NCI-H526 (cell line): ENCODE measurements at regions not wholly inside any gene's neighbourhood (a gene's known extent, or its start where the extent isn't known, plus 50 kb on each side); places are given as distances from the start of the nearest gene placed in this dataset.
A peak's percentile ranks its signal among the peaks of the same experiment; 100 is the strongest.

Experiments
- DNase-seq, 2 experiments: peaks; one replicate each; lab custom pipeline; 2025; lab: John Stamatoyannopoulos, UW

DNA sequence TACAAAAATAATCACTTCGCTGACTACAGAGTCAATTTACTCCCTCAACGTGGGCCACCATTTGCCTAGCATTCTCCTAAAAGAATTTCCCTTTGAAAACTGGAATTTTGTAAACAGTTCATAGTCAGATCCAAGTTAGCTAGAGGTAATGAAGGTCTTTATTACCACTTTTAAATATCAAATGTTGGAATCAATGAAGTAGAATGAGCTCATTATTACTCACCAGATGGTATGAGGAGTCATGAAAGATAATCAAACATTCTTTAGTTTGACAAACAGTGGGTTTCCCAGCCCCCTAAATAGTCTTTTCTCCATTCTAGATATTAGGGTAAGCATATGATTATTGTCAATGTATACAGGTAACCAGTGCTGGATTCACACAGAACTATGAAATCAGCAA lies 455.7 kb upstream of the THBS1 start:
- DNase-seq = no peak

DNA sequence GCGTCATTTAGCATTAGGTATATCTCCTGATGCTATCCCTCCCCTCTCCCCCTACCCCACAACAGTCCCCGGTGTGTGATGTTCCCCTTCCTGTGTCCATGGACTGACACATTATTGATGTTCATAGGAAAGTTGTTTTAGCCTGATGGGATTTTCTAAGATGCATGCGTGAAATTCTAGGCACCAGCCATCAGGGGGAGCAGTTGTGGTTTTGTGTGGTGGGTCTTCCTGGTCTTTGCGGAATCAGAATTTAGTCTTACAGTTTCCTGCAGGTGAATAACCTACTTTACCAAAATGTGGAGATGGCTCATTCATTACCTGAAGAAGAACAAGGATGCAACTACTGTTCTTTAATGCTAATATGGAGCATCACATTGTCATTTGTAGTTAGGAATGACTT lies 455.0 kb upstream of the THBS1 start:
- peak in 1 of 2 experiments; percentile 67 for DNase-seq

DNA sequence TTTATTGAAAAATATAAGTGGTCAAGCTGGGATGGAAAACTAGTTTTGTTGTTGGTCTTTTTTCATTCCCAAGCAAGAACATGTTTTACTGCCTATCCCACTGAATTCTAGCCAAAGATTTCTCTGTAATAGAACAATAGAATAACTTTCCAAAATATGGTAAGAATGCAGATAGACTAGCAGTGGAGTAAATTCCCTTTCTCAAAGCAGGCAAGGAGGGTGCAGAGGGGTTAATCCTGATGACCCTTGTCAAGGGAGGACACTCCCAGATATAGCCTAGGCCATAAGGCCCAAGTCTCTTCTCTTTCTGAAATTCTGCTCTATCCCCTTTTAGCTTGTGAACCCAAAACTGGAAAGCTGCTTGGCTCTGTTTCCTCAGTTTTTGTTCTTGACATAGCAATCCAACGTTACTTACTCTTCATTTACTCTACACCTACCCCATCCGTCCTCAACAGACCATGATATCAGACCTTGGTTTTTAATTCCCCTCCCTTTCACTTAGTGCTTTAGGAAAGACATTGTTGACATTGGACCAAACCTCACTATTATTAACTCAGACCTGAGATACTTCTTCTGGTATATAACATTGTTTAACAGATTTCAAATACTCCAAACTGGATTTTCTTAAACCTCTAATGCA lies 453.6 kb upstream of the THBS1 start:
- no peak for DNase-seq

DNA sequence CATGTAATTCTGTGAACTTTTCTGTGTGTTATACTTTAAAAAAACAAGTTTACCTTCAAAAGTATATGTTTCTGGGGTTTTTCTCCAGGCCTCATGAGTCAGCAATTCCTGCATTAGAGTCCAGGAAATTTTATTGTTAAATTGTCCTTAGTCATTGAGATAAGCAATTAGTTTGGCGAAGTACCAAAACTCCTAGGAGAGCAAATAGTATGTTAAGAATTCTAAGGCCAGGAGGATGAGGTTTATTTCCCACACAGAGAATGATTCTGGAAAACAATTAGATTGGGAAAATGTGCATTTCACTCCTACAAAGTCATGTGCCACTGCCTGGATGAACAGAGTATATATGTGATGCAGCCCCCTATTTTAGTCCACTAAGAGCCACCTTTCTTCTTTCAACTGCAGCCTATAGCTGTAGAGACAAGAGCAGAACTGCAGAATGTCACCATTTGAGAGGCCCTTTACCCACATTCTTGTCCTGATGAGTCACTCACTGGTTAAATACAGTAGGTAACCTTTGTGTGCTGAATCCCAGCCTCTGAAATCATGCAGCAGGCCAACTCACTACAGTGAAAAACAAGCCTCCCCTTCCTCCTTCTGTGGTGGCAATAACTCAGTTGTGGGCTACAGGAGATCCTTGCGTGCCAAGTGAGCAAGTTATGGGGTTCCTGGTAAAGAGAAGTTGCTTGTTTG lies 452.8 kb upstream of the THBS1 start:
- no peak for DNase-seq

DNA sequence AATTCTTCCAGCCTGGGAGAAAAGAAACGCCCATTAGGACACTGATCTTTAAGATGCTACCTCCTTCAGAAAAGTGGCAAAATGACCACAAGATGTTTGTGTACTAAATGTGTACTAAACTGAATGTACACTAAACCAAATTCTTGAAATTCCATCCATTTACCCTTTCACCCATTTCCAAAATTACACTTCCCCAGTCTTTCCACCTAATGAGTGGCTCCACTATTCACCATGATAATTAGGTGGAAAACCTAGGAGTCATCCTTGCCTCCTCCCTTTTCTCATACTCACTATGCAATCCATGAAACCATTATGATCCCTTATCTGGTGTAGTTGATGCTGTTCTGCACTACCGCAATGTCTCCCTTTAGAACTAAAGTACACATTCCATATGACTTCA lies 452.1 kb upstream of the THBS1 start:
- no peak for DNase-seq

DNA sequence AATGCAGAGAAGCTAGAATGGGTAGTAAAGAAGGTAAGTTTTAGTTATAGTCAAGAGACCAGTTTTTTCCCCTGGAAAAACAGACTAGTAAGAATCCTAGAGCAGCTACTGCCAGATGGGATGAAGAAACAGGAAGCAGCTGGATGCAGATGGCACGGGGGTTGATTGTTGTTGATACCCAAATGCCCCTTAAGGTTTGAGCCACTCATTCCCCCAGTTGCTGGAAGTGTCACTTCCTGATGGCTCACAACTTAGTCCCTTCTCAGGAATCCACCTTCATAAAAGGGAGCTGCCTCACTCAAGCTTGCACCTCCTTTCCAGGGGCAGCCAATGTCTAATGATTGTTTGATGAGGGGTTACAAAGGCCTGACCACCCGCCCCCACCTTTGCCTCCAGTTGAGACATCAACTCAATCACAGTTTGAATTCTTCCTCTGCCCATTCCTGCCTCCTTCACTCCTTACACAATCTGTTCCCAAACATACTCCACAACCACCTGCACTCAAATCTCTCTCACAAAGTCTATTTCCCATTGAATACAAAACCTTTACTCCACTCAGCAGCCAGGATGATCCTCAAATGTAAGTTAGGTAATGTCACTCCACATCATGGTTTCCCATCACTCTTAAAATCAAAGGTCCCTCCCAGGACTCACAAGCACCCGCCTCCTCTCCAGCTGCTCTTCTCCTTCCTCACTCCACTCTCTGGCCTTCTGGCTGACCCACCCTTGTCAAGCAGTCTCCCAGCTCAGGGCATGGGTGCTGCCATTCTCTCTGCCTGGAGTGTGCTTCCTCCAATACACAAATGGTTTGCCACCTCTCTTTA lies 450.1 kb upstream of the THBS1 start:
- no peak for DNase-seq

DNA sequence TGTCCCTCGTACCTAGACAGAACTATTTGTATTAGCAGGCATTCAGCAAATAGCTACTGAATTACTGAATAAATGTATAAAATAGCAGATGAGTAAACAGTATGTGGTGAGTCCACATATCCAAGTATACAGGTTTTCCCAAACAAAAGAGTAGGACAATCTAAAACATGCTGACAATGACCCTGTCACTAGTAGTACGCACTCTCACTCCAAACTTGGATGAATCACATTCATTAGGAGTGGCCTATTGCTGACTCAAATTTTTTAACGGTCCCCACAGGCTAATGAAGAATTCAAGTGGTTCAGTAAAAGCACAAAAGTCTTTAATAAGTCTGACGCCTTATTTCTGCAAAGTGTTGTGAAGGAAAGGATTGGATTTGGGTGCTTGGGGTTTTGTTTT lies 449.3 kb upstream of the THBS1 start:
- no peak for DNase-seq

DNA sequence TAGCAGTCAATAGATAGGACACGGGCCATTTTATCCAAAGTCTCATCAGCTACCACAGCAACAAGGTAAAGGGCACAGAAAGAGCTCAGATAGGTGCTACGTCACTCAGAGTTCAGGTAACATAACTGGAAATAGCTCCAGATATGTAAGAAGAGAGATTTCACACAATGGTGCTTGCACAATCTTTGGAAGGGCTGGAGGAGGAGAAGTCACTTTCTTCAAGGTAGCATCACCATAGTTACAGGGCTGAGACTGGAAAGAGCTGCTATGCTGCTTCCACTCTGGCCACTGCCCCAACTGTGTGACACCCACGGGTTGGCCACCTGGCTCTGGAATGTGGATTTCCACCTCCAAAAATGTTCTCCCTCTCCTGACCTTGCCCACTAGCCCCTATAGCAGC lies 448.8 kb upstream of the THBS1 start:
- no peak for DNase-seq

DNA sequence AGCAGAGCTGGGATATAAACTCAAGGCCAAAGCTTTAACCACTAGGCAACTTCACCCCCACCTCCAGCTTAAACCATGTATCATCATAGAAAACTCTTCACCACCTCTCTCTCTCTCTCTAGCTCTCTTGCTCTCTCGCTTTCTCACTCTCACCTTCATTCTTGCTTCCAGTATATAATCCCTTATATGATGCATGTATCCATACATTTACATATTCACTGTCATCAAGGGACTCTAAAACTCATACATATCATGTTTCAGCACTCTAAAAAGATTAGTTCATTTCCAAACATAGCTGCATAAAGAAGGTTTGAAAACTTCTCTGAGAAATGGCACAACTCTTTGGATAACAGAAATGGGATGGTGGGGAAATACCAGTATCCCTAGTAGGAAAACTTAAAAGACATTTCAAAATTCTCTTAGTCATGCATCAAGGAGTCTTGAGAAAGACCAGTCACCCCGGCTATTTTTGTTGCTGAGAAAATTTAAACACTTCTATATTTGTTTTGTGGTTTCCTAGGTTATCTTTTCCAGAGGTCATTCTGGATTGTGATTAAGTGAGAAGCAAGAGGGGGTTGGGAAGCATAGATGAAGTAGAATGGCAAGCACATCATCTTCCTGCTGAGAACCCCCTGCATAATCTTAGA lies 447.8 kb upstream of the THBS1 start:
- DNase-seq = no peak

DNA sequence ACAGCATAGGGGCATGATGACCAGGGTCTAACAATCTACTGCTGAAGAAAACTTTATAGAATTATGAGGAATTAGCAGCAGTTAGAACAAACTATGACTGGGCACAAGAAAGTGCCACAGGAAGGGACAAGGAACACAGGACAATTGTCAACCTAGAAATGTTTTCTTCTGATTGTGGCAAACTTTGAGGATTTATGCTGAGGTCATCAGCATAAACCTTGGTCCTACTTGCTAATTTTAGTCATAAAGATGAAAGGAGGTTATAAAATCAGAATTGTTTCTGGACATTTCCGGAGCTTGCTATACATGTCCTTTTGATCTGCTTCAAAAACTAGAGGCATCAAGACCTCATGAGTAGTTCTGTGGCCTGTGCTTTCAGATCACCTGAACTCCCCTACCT lies 446.6 kb upstream of the THBS1 start:
- DNase-seq = no peak

DNA sequence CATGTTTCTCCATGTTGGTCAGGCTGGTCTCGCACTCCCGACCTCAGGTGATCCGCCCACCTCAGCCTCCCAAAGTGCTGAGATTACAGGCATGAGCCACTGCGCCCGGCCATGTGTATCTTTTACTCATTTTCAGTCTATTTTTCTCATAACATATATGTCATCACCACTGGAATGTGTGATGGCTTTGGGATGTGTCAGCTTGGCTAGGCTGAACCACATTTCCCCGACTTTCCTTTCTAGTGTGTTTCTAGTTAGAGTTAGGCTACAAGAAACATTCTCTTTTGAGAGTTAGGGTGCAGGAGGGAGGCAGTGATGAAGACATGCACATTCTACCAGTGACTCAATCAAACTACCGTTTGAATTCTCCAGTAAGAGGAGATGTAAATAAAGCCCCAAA lies 444.9 kb upstream of the THBS1 start:
- DNase-seq = no peak

DNA sequence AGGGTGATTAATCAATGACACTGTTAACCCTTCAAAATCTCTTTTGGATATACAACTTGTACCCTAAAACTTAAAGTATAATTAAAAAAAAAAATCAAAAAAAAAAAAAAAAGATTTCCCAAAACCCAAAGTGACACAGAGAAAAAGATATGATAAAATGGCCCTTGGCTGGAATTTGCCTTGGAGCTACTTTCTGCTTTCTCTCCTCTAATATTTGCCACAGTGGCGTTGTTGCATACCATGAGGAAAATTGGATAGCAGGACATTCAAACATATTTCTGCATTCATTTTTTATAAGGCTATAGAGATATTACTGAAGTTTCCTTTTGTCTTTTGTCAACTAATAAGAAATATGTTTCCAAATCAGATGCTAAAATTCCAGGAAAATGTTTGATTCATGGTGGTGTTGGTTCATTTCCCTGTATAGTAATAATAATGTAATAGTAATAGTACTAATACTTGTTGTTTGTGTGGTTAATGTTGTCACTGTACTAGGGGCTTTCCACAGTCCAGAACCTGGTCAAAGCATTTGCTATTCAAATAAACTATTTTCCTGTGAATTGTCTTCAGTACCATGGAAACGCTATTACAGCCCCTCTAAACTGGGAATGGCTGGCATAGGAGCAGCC lies 441.3 kb upstream of the THBS1 start:
- DNase-seq = peak in 1 of 2 experiments; percentile 22

DNA sequence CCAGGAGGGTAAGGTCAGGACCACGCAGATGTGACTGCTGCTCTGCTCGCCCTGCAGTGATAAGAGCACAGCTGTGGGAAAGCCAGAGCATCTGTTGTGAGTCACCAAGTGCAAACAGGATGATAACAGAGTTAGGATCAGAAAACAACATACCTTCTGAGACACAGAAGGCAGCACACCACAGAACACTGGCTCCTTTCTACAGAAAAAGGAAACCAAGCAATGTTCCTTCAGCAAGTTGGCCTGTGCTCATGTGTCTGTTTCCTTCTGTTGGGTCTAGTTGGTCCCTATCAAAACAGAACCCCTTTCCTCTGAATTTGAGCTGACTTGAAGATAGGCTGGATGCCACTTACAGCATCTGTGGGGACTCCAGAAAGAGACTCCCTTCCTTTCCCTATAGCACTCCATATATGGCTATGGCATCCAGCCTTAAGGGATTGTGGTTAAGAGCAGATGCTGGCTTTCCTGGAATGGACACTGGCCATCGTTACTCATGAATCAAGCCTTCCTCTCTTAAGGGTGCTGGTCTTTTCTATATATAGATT lies 440.7 kb upstream of the THBS1 start:
- peak in 1 of 2 experiments; percentile 10 for DNase-seq

DNA sequence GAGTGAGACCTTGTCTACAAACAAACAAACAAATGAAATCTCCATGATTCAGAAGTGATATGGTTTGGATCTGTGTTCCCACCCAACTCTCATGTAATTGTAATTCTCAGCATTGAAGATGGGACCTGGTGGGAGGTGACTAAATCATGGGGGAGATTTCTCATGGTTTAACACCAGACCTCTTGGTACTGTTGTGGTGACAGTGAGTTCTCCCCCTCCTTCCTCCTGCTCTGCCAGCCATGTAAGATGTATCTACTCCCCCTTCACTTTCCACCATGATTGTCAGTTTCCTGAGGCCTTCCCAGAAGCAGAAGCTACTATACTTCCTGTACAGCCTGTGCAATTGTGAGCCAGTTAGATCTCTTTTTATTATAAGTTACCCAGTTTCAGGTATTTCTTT lies 438.4 kb upstream of the THBS1 start:
- DNase-seq = no peak

DNA sequence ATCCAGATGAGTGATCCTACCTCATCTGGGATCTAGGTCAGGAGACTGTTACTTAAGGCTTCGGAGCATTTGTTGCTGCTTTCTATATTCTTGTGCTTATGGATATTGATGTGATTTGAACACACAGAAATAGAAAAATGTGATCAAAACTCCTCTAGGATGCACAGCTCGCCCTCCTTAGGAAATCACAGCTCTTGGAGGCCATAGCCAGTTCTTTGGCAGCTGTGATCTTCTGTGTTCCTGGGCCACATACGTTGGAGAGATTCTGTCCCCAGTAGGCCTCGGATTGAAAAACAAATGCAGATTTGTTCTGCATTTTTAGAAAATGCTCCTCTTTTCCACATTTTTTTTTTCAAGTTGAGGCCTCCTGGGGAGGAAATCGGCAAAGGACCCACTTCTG lies 437.4 kb upstream of the THBS1 start:
- DNase-seq = no peak

DNA sequence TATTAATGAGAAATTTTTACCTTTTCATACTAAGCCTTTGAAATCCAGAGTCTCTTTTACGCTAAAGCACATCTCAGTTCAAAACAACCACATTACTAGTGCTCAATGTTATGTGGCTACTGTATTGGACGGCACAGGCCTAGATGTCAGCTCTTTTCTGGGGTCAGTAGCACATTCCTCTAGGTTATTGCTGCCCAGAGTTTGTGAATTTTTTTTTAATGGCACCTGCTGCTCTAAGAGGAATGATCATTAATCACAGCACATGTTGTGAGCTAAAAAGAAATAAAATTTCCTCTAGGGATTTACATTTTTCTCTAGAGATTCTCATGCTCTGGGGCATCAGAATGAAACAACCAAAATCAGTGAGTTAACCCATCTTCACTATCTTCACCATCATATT lies 436.8 kb upstream of the THBS1 start:
- no peak for DNase-seq

DNA sequence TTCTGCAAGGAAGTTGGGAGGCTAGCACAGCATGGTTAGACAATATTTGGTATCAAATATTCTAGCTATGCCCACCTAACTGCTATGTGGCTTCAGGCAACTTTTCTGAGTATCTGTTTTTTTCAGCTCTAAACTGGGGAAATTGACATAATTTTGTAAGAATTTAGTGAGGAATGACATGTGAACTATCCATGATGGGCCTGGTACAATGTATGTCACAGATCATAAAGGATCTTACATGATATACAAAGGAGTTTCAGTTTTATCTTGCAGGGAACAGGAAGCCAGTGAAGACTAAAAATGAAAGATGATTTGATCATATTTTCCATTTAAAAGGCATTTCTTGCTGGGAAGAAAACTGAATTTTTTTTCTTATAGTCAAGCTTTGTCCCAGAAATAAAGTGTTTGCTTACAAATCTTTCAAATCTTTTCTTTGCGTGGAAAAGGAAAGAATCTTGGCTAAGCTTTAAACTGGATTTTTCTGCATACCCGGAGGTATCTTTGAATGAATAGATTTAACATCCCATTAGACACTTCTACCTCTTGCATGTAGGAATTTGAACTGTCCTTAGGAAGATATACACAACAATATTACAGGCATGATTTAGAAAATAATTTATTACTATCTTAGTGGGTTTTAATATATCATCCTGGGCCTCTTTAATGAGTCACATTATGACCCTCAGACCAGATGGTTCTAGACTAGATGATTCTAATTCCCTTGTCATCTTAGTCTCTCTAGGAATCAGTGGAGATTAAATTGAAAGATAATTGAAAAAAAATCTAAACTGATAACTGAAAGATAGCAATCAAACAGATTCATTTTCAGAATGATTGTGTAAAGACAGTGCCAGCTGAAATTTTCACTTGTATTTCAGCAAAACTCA lies 436.0 kb upstream of the THBS1 start:
- DNase-seq = no peak

DNA sequence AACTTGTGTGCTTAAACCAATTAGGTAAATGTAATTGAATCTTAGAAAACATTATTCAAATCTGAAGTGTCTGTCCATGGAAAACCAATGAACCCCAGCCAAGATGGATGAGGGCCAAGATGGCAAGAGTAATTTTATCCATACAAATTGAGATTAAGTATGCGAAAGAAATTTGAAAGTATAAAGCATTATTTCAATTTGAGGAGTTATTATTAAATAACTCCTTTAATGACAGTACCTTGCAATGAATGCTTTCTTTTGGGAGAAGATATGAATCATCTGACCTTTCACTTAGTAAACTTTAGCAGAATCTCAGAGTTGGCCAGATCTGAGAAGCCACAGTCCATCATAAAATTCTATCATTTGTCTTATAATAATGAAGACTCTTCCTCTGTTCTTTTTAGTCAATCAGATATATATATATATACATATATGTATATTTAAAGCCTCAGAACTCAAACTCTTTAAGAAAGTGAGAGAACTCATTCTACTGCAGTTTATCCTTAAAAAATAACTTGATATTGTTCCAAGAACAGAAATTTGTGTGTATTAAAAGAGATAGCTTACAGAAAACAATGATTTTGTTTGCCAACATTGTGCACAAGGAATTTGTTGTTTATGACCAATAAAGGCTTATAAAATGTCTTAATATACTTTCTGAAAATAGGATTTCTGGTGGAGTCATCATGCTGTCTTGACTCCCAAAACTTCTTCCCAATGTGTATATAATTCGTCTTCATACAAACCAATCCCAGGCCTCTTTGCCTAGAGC lies 434.8 kb upstream of the THBS1 start:
- no peak for DNase-seq

DNA sequence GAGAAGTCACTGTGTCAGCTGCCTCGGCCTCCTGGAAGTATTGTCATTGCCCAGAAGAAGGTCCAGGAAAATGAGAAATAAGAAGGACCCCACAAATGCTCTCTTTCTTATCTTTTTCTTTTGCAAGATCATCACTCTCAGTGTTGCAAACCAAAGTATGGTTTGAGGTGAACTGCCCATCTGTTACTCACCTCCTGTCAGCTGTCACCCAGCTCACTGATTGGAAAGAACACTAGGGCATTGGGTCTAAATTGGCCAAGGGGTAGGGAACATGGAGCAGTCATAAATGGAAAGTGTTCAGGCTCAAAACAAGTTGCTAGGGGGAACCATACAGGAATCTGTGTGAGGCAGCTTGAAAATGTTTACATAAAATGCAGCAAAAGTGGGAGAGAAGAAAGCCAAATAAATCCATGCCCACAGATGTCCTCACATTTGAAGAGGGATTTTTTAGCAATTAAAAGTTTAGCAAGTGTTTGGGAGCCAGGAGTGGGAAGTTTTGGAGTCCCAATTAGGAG lies 431.2 kb upstream of the THBS1 start:
- no peak for DNase-seq

DNA sequence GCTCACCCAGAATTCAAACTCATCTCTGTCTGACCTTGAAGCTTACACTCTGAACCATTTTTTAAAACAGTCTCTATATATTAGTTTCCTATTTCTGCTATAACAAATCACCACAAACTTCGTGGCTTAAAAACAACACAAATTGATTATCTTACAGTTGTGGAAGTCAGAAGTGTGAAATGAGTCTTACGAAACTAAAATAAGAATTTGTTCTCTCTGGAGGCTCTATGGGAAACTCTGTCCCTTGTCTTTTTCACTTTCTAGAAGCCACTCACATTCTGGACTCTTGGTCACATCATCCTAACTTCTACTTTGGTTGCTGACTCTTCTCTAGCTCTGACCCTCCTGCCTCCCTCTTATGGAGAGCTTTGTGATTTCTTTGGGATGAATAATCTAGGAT lies 429.3 kb upstream of the THBS1 start:
- no peak for DNase-seq
